MM.1S (cell line): ENCODE measurements at regions not wholly inside any gene's neighbourhood (a gene's known extent, or its start where the extent isn't known, plus 50 kb on each side); places are given as distances from the start of the nearest gene placed in this dataset.
"Not testable (repeated sequence)": the region's sequence is repeated elsewhere in the genome, so short reads cannot be mapped to it uniquely, and the experiment has no call there.

Experiments used
- DNase-seq: peaks from one replicate; pipeline ENCODE4 v3.0.0-alpha.2; 2015
- H2AFZ ChIP-seq: fragments of 300-600 bp; sonication (generic); 2 replicates; pipeline ENCODE4 v1.6.0; 2016; ENCODE audit warnings: antibody characterized with exemption, low read length
- H3F3A ChIP-seq: fragments of 300-600 bp; sonication (generic); 2 replicates; pipeline ENCODE4 v1.6.1; 2016; ENCODE audit warnings: mild to moderate bottlenecking, antibody characterized with exemption, low read length, moderate library complexity, mixed read lengths; ENCODE audit not compliant: insufficient read depth
- H3K27ac ChIP-seq: fragments of 300-600 bp; sonication (generic); 2 replicates; pipeline ENCODE4 v1.5.1; 2016; ENCODE audit warnings: mild to moderate bottlenecking, low read length
- H3K27me3 ChIP-seq: fragments of 300-600 bp; sonication (generic); replicated peaks from 2 replicates; pipeline ENCODE4 v1.6.0; 2016; ENCODE audit warnings: low read length; ENCODE audit not compliant: insufficient read depth
- H3K36me3 ChIP-seq: fragments of 300-600 bp; sonication (generic); replicated peaks from 2 replicates; pipeline ENCODE4 v1.6.1; 2016; ENCODE audit warnings: mild to moderate bottlenecking, low read length, mixed read lengths; ENCODE audit not compliant: insufficient read depth
- H3K4me1 ChIP-seq: fragments of 300-600 bp; sonication (generic); 2 replicates; pipeline ENCODE4 v1.6.1; 2016; ENCODE audit warnings: low read length, mixed read lengths
- H3K4me2 ChIP-seq: fragments of 300-600 bp; sonication (generic); 2 replicates; pipeline ENCODE4 v1.6.0; 2016; ENCODE audit warnings: low read depth, low read length
- H3K4me3 ChIP-seq: fragments of 300-600 bp; sonication (generic); 2 replicates; pipeline ENCODE4 v1.5.1; 2016; ENCODE audit warnings: low read length, mixed read lengths
- H3K79me2 ChIP-seq: fragments of 300-600 bp; sonication (generic); 2 replicates; pipeline ENCODE4 v1.6.1; 2016; ENCODE audit warnings: mixed run types, low read length, mixed read lengths
- H3K9ac ChIP-seq: fragments of 300-600 bp; sonication (generic); 2 replicates; pipeline ENCODE4 v1.6.1; 2016; ENCODE audit warnings: low read length, mixed read lengths
- H3K9me2 ChIP-seq: fragments of 300-600 bp; sonication (generic); replicated peaks from 2 replicates; pipeline ENCODE4 v1.6.1; 2016; ENCODE audit warnings: mild to moderate bottlenecking, low read length, mixed read lengths; ENCODE audit not compliant: insufficient read depth
- H3K9me3 ChIP-seq: fragments of 300-600 bp; sonication (generic); replicated peaks from 2 replicates; pipeline ENCODE4 v1.6.1; 2016; ENCODE audit warnings: mild to moderate bottlenecking, low read length, mixed read lengths; ENCODE audit not compliant: insufficient read depth
- H4K20me1 ChIP-seq: fragments of 300-600 bp; sonication (generic); 2 replicates; pipeline ENCODE4 v1.6.1; 2016; ENCODE audit warnings: mild to moderate bottlenecking, low read length, moderate library complexity, mixed read lengths; ENCODE audit not compliant: insufficient read depth
- CTCF ChIP-seq: fragments of 300-600 bp; sonication (generic); IDR thresholded peaks from 2 replicates; pipeline ENCODE4 v1.5.1; 2016; ENCODE audit warnings: antibody characterized with exemption, low read length, mixed read lengths
- EZH2 ChIP-seq: fragments of 300-600 bp; sonication (generic); optimal IDR thresholded peaks from 2 replicates; pipeline ENCODE3; 2017; ENCODE audit warnings: low read depth, mild to moderate bottlenecking, antibody characterized with exemption, low read length, mixed read lengths
- EZH2phosphoT487 ChIP-seq: fragments of 300-600 bp; sonication (generic); IDR thresholded peaks from 2 replicates; pipeline ENCODE4 v1.6.1; 2018; ENCODE audit warnings: antibody characterized with exemption, low read length

GRCh38 chr10:33832124-33832787 is 497.8 kb upstream of the NRP1 start:
- Histone ChIP-seq H3K4me1 (no peaks in the 10 kb centered on the region), H3K9me2 (no peaks in the 10 kb centered on the region), H3K9me3 (no peaks in the 10 kb centered on the region), H4K20me1 (no peaks in the 10 kb centered on the region), H2AFZ (no peak overlapping the region), H3K36me3 (no peaks in the 10 kb centered on the region), H3K4me2 (no peak overlapping the region), H3K4me3 (no peak overlapping the region), H3K79me2 (no peaks in the 10 kb centered on the region), H3K27ac (no peak overlapping the region), H3K9ac (no peak overlapping the region), H3K27me3 (no peaks in the 10 kb centered on the region), H3F3A (no peaks in the 10 kb centered on the region)
- TF ChIP-seq CTCF (no peak), EZH2phosphoT487 (no peak), EZH2 (no peak)
- DNase-seq: no peak

GRCh38 chr10:33831591-33831990 is 497.1 kb upstream of the NRP1 start:
- no peak overlapping the region for H3K4me3 ChIP-seq
- H3K27ac ChIP-seq: no peak overlapping the region
- no peaks in the 10 kb centered on the region for H3K4me1 ChIP-seq
- no peak for DNase-seq
- TF ChIP-seq EZH2phosphoT487 (no peak), EZH2 (no peak), CTCF (no peak)
- no peaks in the 10 kb centered on the region for H3K36me3 ChIP-seq
- no peak overlapping the region for H2AFZ ChIP-seq
- H3K4me2 ChIP-seq: no peak overlapping the region
- H3K9me3 ChIP-seq: no peaks in the 10 kb centered on the region
- no peaks in the 10 kb centered on the region for H3K79me2 ChIP-seq
- no peaks in the 10 kb centered on the region for H3K27me3 ChIP-seq
- H3K9me2 ChIP-seq: no peaks in the 10 kb centered on the region
- no peaks in the 10 kb centered on the region for H4K20me1 ChIP-seq
- no peaks in the 10 kb centered on the region for H3F3A ChIP-seq
- no peak overlapping the region for H3K9ac ChIP-seq

- H3F3A ChIP-seq, H3K9me3 ChIP-seq, H3K36me3 ChIP-seq, H3K9ac ChIP-seq, H3K9me2 ChIP-seq, H3K4me3 ChIP-seq, H3K4me1 ChIP-seq, H3K4me2 ChIP-seq, H3K79me2 ChIP-seq, H3K27me3 ChIP-seq, H4K20me1 ChIP-seq, H3K27ac ChIP-seq, DNase-seq, H2AFZ ChIP-seq: not testable (repeated sequence)
These were observed 495.4 kb upstream of the NRP1 start for GRCh38 chr10:33829899-33830298.

- no peaks in the 10 kb centered on the region for H3K4me1 ChIP-seq
- TF ChIP-seq CTCF (no peak), EZH2 (no peak), EZH2phosphoT487 (no peak)
These were observed 494.1 kb upstream of the NRP1 start for GRCh38 chr10:33828592-33828991.

More at GRCh38 chr10:33828592-33828991, 494.1 kb upstream of the NRP1 start:
- Histone ChIP-seq H3K4me3 (no peak overlapping the region), H3K27me3 (no peaks in the 10 kb centered on the region), H3K9me3 (no peaks in the 10 kb centered on the region), H3K4me2 (no peak overlapping the region), H2AFZ (no peak overlapping the region), H3K79me2 (no peaks in the 10 kb centered on the region), H3F3A (no peaks in the 10 kb centered on the region), H3K27ac (no peak overlapping the region), H3K36me3 (no peaks in the 10 kb centered on the region), H3K9me2 (no peaks in the 10 kb centered on the region), H3K9ac (no peak overlapping the region), H4K20me1 (no peaks in the 10 kb centered on the region)
- no peak for DNase-seq
